SK-N-SH (cell line): ENCODE measurements at regions not wholly inside any gene's neighbourhood (a gene's known extent, or its start where the extent isn't known, plus 50 kb on each side); places are given as distances from the start of the nearest gene placed in this dataset.

Experiments used
- CTCF ChIA-PET: fragments of 300-600, 350-600 bp; formaldehyde crosslinking; extraction: SDS; loops from one replicate; lab custom pipeline; 2021; lab: Yijun Ruan, JAX
- POLR2A ChIA-PET: fragments of 350-600 bp; sonication (Branson Sonifier 250); formaldehyde crosslinking; extraction: SDS; loops from one replicate; lab custom pipeline; 2020; ENCODE audit warnings: antibody characterized with exemption, inconsistent platforms; lab: Yijun Ruan, JAX
- DNase-seq: peaks from one replicate; pipeline ENCODE4 v3.0.0; 2012
- H2AFZ ChIP-seq: fragments of 200-600 bp; sonication (generic); 2 replicates; pipeline ENCODE4 v1.8.1; 2016; ENCODE audit warnings: antibody characterized with exemption, mild to moderate bottlenecking, low read depth
- H3F3A ChIP-seq: fragments of 200-600 bp; sonication (generic); replicated peaks from 2 replicates; pipeline ENCODE3; 2016; ENCODE audit warnings: antibody characterized with exemption, mild to moderate bottlenecking; ENCODE audit not compliant: insufficient read depth
- H3K27ac ChIP-seq, 2 experiments: fragments of 200-500 bp in 1 of 2; fragments of 200-600 bp in 1 of 2; sonication (Bioruptor generic) in 1 of 2; sonication (generic), shearing (Covaris generic) in 1 of 2; 2 replicates each; pipeline versions ENCODE4 v1.5.1 to v1.6.1; 2014 to 2016; ENCODE audit warnings: low read depth in 2 of 2, inconsistent platforms in 1 of 2, low read length in 1 of 2, mild to moderate bottlenecking in 1 of 2, mixed read lengths in 1 of 2
- H3K27me3 ChIP-seq: fragments of 200-600 bp; sonication (generic), shearing (Covaris generic); 2 replicates; pipeline ENCODE4 v1.6.1; 2016; ENCODE audit warnings: mixed run types; ENCODE audit not compliant: insufficient read depth
- H3K36me3 ChIP-seq, 2 experiments: fragments of 200-500 bp in 1 of 2; fragments of 200-600 bp in 1 of 2; sonication (Bioruptor generic) in 1 of 2; sonication (generic) in 1 of 2; replicated peaks in 1 of 2; 2 replicates each; pipeline versions ENCODE3 to v1.5.1; 2014 to 2016; ENCODE audit warnings: low read length in 1 of 2, mild to moderate bottlenecking in 1 of 2; ENCODE audit not compliant: insufficient read depth in 2 of 2, control insufficient read depth in 1 of 2
- H3K4me1 ChIP-seq, 2 experiments: fragments of 200-500 bp in 1 of 2; fragments of 200-600 bp in 1 of 2; sonication (Bioruptor generic) in 1 of 2; sonication (generic), shearing (Covaris generic) in 1 of 2; 2 replicates each; pipeline versions ENCODE4 v1.5.1 to v1.6.1; 2014 to 2016; ENCODE audit warnings: low read depth in 1 of 2, low read length in 1 of 2, mixed run types in 1 of 2; ENCODE audit not compliant: insufficient read depth in 2 of 2, control insufficient read depth in 1 of 2
- H3K4me2 ChIP-seq: fragments of 200-600 bp; sonication (generic), shearing (Covaris generic); 2 replicates; pipeline ENCODE4 v1.6.1; 2017; ENCODE audit warnings: mixed run types
- H3K4me3 ChIP-seq, 2 experiments: fragments of 200-500 bp in 1 of 2; fragments of 200-600 bp in 1 of 2; sonication (Bioruptor generic) in 1 of 2; sonication (generic), shearing (Covaris generic) in 1 of 2; 2 replicates each; pipeline versions ENCODE4 v1.5.1 to v1.8.1; 2014 to 2016; ENCODE audit warnings: low read depth in 2 of 2, inconsistent platforms in 1 of 2, low read length in 1 of 2, mild to moderate bottlenecking in 1 of 2, mixed read lengths in 1 of 2, moderate library complexity in 1 of 2
- H3K79me2 ChIP-seq: fragments of 200-600 bp; sonication (generic); 2 replicates; pipeline ENCODE4 v1.8.1; 2017; ENCODE audit warnings: mild to moderate bottlenecking; ENCODE audit not compliant: insufficient read depth
- H3K9ac ChIP-seq: fragments of 200-600 bp; sonication (generic); 2 replicates; pipeline ENCODE4 v1.6.1; 2017; ENCODE audit warnings: mixed run types
- H3K9me2 ChIP-seq: fragments of 200-600 bp; sonication (generic); 2 replicates; pipeline ENCODE4 v1.6.1; 2017; ENCODE audit warnings: mixed run types
- H3K9me3 ChIP-seq: fragments of 200-600 bp; sonication (generic); 2 replicates; pipeline ENCODE4 v1.6.1; 2017; ENCODE audit warnings: mixed run types, mild to moderate bottlenecking, moderate library complexity
- H4K20me1 ChIP-seq: fragments of 200-600 bp; sonication (generic); 2 replicates; pipeline ENCODE4 v1.6.1; 2017; ENCODE audit warnings: mild to moderate bottlenecking, mixed run types; ENCODE audit not compliant: insufficient read depth
- ELF1 ChIP-seq: IDR thresholded peaks from 2 replicates; pipeline ENCODE4 v1.4.0; 2012
- FOSL2 ChIP-seq: IDR thresholded peaks from 2 replicates; pipeline ENCODE4 v1.4.0; 2012; ENCODE audit warnings: low read depth, mild to moderate bottlenecking, moderate library complexity, borderline replicate concordance
- FOXJ3 ChIP-seq: sonication (generic); formaldehyde crosslinking; IDR thresholded peaks from 2 replicates; pipeline ENCODE4 v1.5.1; 2020; ENCODE audit warnings: mild to moderate bottlenecking, missing genetic modification reagents
- GATA2 ChIP-seq: sonication (generic); formaldehyde crosslinking; IDR thresholded peaks from 2 replicates; pipeline ENCODE4 v1.5.0; 2020; ENCODE audit warnings: mild to moderate bottlenecking, missing genetic modification reagents
- MAX ChIP-seq: IDR thresholded peaks from 2 replicates; pipeline ENCODE4 v1.4.0; 2012; ENCODE audit warnings: low read depth
- NRF1 ChIP-seq: IDR thresholded peaks from 2 replicates; pipeline ENCODE4 v1.6.1; 2012; ENCODE audit warnings: low read depth, mild to moderate bottlenecking, low read length
- PBX3 ChIP-seq: IDR thresholded peaks from 2 replicates; pipeline ENCODE4; 2012
- RAD21 ChIP-seq: IDR thresholded peaks from 2 replicates; pipeline ENCODE4 v1.6.1; 2012; ENCODE audit warnings: mild to moderate bottlenecking, low read length
- REST ChIP-seq: IDR thresholded peaks from 2 replicates; pipeline ENCODE4 v1.6.1; 2012; ENCODE audit warnings: mild to moderate bottlenecking, low read depth, low read length, moderate library complexity
- SIN3A ChIP-seq: IDR thresholded peaks from 2 replicates; pipeline ENCODE4 v1.6.1; 2012; ENCODE audit warnings: low read depth, mild to moderate bottlenecking, low read length, moderate library complexity, borderline replicate concordance
- TEAD4 ChIP-seq: IDR thresholded peaks from 2 replicates; pipeline ENCODE4 v1.4.0; 2012; ENCODE audit warnings: mild to moderate bottlenecking, borderline replicate concordance; ENCODE audit not compliant: insufficient read depth
- USF2 ChIP-seq: fragments of 150-350 bp; IDR thresholded peaks from 2 replicates; pipeline ENCODE4 v1.6.1; 2017; ENCODE audit warnings: antibody characterized with exemption, low read length, low read depth, borderline replicate concordance
- YY1 ChIP-seq: IDR thresholded peaks from 2 replicates; pipeline ENCODE4 v1.4.0; 2012; ENCODE audit warnings: low read depth, mild to moderate bottlenecking
- WGBS: methylation state at CpG from one replicate; pipeline ENCODE4 v1.1.6; 2017; ENCODE audit warnings: low lambda C conversion rate; 5-methylcytosine and 5-hydroxymethylcytosine counted together

- TF ChIP-seq REST: no peak
- TF ChIP-seq NRF1: no peak
- no peak for TF ChIP-seq PBX3
Observed at GRCh38 chr2:21466341-21466927, 342.7 kb downstream of the TDRD15 start (continued).

- no peak for TF ChIP-seq MAX
- TF ChIP-seq PBX3: no peak
- no peak for TF ChIP-seq YY1
- no peak for TF ChIP-seq GATA2 (CRISPR knock-in tag)
- no peak for TF ChIP-seq REST
- no peak for TF ChIP-seq FOXJ3 (CRISPR knock-in tag)
- TF ChIP-seq USF2: no peak
- no peak for TF ChIP-seq SIN3A
- no peak for TF ChIP-seq RAD21
- no peak for TF ChIP-seq TEAD4
- TF ChIP-seq FOSL2: no peak
- no peak for TF ChIP-seq ELF1
- TF ChIP-seq, all 33 proteins: peak for 0
- ChIA-PET POLR2A (no interaction called here), CTCF (interaction anchor here (1.2 kb wide), 1 partner anchor 9 kb away, joined by 3 read pairs; no protein-coding TSS in a partner anchor)
- Histone ChIP-seq H3K27me3 (no peaks in the 10 kb centered on the region), H2AFZ (no peak overlapping the region), H3K36me3 (no peaks in the 10 kb centered on the region), H3F3A (no peaks in the 10 kb centered on the region), H3K4me2 (no peak overlapping the region), H3K79me2 (no peaks in the 10 kb centered on the region), H3K4me1 (no peaks in the 10 kb centered on the region), H3K9me2 (no peaks in the 10 kb centered on the region), H3K9me3 (0 out of 2 replicates have a peak, but pooled peaks cover 4% of the 10 kb centered on the region), H3K9ac (no peak overlapping the region), H4K20me1 (no peaks in the 10 kb centered on the region), H3K27ac (no peak overlapping the region), H3K4me3 (no peak overlapping the region)
- 15% methylated on average over 1 of the region's 1 CpG for WGBS
- DNase-seq: no peak
Observed at GRCh38 chr2:21467280-21467818, 343.6 kb downstream of the TDRD15 start.
